ENCODE measurements at regions not wholly inside any gene's neighbourhood (a gene's known extent, or its start where the extent isn't known, plus 50 kb on each side); places are given as distances from the start of the nearest gene placed in this dataset.
"Not testable (repeated sequence)": the region's sequence is repeated elsewhere in the genome, so short reads cannot be mapped to it uniquely, and the experiment has no call there.

GRCh38 chr7:56367914-56368313, 251.7 kb upstream of the NUPR2 start:
- not testable (repeated sequence) for H3K4me1 Mint-ChIP-seq, ATAC-seq, H3K9me3 Mint-ChIP-seq, H3K36me3 Mint-ChIP-seq, H3K27ac Mint-ChIP-seq, H3K27me3 Mint-ChIP-seq, H3K4me3 Mint-ChIP-seq

GRCh38 chr7:56367411-56367810, 251.2 kb upstream of the NUPR2 start:
- not testable (repeated sequence) for H3K27ac Mint-ChIP-seq, H3K4me1 Mint-ChIP-seq, H3K36me3 Mint-ChIP-seq, H3K27me3 Mint-ChIP-seq, ATAC-seq, H3K9me3 Mint-ChIP-seq, H3K4me3 Mint-ChIP-seq

- ATAC-seq, H3K36me3 Mint-ChIP-seq, H3K4me3 Mint-ChIP-seq, H3K9me3 Mint-ChIP-seq, H3K27ac Mint-ChIP-seq, H3K27me3 Mint-ChIP-seq, H3K4me1 Mint-ChIP-seq: not testable (repeated sequence)
Observed at GRCh38 chr7:56366701-56367100, 250.5 kb upstream of the NUPR2 start.

GRCh38 chr7:56352576-56352975, 236.4 kb upstream of the NUPR2 start:
- ATAC-seq, H3K27me3 Mint-ChIP-seq, H3K36me3 Mint-ChIP-seq: not testable (repeated sequence)

GRCh38 chr7:56351181-56351580, 235.0 kb upstream of the NUPR2 start:
- not testable (repeated sequence) for H3K4me1 Mint-ChIP-seq, H3K4me3 Mint-ChIP-seq, H3K36me3 Mint-ChIP-seq, H3K9me3 Mint-ChIP-seq, ATAC-seq, H3K27ac Mint-ChIP-seq, H3K27me3 Mint-ChIP-seq

More at GRCh38 chr7:56352576-56352975, 236.4 kb upstream of the NUPR2 start:
- H3K4me3 Mint-ChIP-seq, H3K9me3 Mint-ChIP-seq, H3K4me1 Mint-ChIP-seq, H3K27ac Mint-ChIP-seq: not testable (repeated sequence)

- H3K27ac Mint-ChIP-seq, H3K4me1 Mint-ChIP-seq, ATAC-seq, H3K27me3 Mint-ChIP-seq, H3K9me3 Mint-ChIP-seq, H3K36me3 Mint-ChIP-seq, H3K4me3 Mint-ChIP-seq: not testable (repeated sequence)
Observed at GRCh38 chr7:56348311-56348710, 232.1 kb upstream of the NUPR2 start.

- H3K27ac Mint-ChIP-seq, H3K4me1 Mint-ChIP-seq, ATAC-seq, H3K27me3 Mint-ChIP-seq, H3K4me3 Mint-ChIP-seq, H3K36me3 Mint-ChIP-seq: not testable (repeated sequence)
- peaks cover 16% of the 10 kb centered on the region for H3K9me3 Mint-ChIP-seq
Observed at GRCh38 chr7:56328327-56328726, 212.1 kb upstream of the NUPR2 start.

- Mint-ChIP-seq H3K4me3 (no peak overlapping the region), H3K27me3 (no peaks in the 10 kb centered on the region), H3K36me3 (no peaks in the 10 kb centered on the region), H3K9me3 (peaks cover 12% of the 10 kb centered on the region), H3K27ac (no peak overlapping the region), H3K4me1 (no peaks in the 10 kb centered on the region)
- no peak for ATAC-seq
Observed at GRCh38 chr7:56290548-56290947, 174.3 kb upstream of the NUPR2 start.

GRCh38 chr7:56287429-56288138, 171.4 kb upstream of the NUPR2 start:
- Mint-ChIP-seq H3K36me3 (no peaks in the 10 kb centered on the region), H3K4me1 (no peaks in the 10 kb centered on the region), H3K9me3 (peaks cover 11% of the 10 kb centered on the region), H3K27ac (no peak overlapping the region), H3K4me3 (no peak overlapping the region), H3K27me3 (no peaks in the 10 kb centered on the region)
- no peak for ATAC-seq

GRCh38 chr7:56256108-56256507, 139.9 kb upstream of the NUPR2 start:
- H3K36me3 Mint-ChIP-seq: no peaks in the 10 kb centered on the region
- H3K9me3 Mint-ChIP-seq: peaks cover 11% of the 10 kb centered on the region
- H3K4me1 Mint-ChIP-seq: no peaks in the 10 kb centered on the region
- H3K27ac Mint-ChIP-seq: no peak overlapping the region
- H3K4me3 Mint-ChIP-seq: no peak overlapping the region
- H3K27me3 Mint-ChIP-seq: no peaks in the 10 kb centered on the region
- ATAC-seq: no peak

- Mint-ChIP-seq H3K4me3 (no peak overlapping the region), H3K36me3 (no peaks in the 10 kb centered on the region), H3K27me3 (no peaks in the 10 kb centered on the region), H3K27ac (no peak overlapping the region), H3K4me1 (no peaks in the 10 kb centered on the region), H3K9me3 (peaks cover 13% of the 10 kb centered on the region)
- ATAC-seq: no peak
Observed at GRCh38 chr7:56250135-56250534, 133.9 kb upstream of the NUPR2 start.

GRCh38 chr7:56229631-56230030, 113.4 kb upstream of the NUPR2 start:
- Mint-ChIP-seq H3K9me3 (peaks cover 6% of the 10 kb centered on the region), H3K4me1 (no peaks in the 10 kb centered on the region), H3K27me3 (peaks cover 10% of the 10 kb centered on the region), H3K36me3 (no peaks in the 10 kb centered on the region), H3K4me3 (no peak overlapping the region), H3K27ac (no peak overlapping the region)
- ATAC-seq: no peak

- Mint-ChIP-seq H3K36me3 (no peaks in the 10 kb centered on the region), H3K27me3 (peaks cover 10% of the 10 kb centered on the region), H3K27ac (no peak overlapping the region), H3K4me1 (no peaks in the 10 kb centered on the region), H3K9me3 (peaks cover 6% of the 10 kb centered on the region), H3K4me3 (no peak overlapping the region)
- ATAC-seq: no peak
Observed at GRCh38 chr7:56222866-56223265, 106.6 kb upstream of the NUPR2 start.

GRCh38 chr7:56219017-56219416, 102.8 kb upstream of the NUPR2 start:
- no peaks in the 10 kb centered on the region for H3K36me3 Mint-ChIP-seq
- H3K4me3 Mint-ChIP-seq: no peak overlapping the region
- H3K4me1 Mint-ChIP-seq: no peaks in the 10 kb centered on the region
- no peak overlapping the region for H3K27ac Mint-ChIP-seq
- ATAC-seq: no peak
- no peaks in the 10 kb centered on the region for H3K27me3 Mint-ChIP-seq
- peaks cover 15% of the 10 kb centered on the region for H3K9me3 Mint-ChIP-seq

- Mint-ChIP-seq H3K4me3 (no peak overlapping the region), H3K9me3 (peaks cover 15% of the 10 kb centered on the region), H3K4me1 (no peaks in the 10 kb centered on the region), H3K27ac (no peak overlapping the region), H3K27me3 (no peaks in the 10 kb centered on the region), H3K36me3 (no peaks in the 10 kb centered on the region)
- ATAC-seq: no peak
Observed at GRCh38 chr7:56218510-56218909, 102.3 kb upstream of the NUPR2 start.

GRCh38 chr7:56213574-56213973, 97.4 kb upstream of the NUPR2 start:
- Mint-ChIP-seq H3K27me3 (no peaks in the 10 kb centered on the region), H3K9me3 (peaks cover 14% of the 10 kb centered on the region)
- no peak for ATAC-seq

GRCh38 chr7:56206420-56206819, 90.2 kb upstream of the NUPR2 start:
- H3K9me3 Mint-ChIP-seq: peaks cover 6% of the 10 kb centered on the region
- H3K27me3 Mint-ChIP-seq: no peaks in the 10 kb centered on the region
- H3K4me3 Mint-ChIP-seq: no peak overlapping the region
- H3K36me3 Mint-ChIP-seq: no peaks in the 10 kb centered on the region
- ATAC-seq: no peak
- no peaks in the 10 kb centered on the region for H3K4me1 Mint-ChIP-seq
- no peak overlapping the region for H3K27ac Mint-ChIP-seq

More at GRCh38 chr7:56213574-56213973, 97.4 kb upstream of the NUPR2 start:
- H3K4me1 Mint-ChIP-seq: no peaks in the 10 kb centered on the region
- no peak overlapping the region for H3K27ac Mint-ChIP-seq
- H3K4me3 Mint-ChIP-seq: no peak overlapping the region
- no peaks in the 10 kb centered on the region for H3K36me3 Mint-ChIP-seq
